GM18511 (cell line): ENCODE measurements at regions not wholly inside any gene's neighbourhood (a gene's known extent, or its start where the extent isn't known, plus 50 kb on each side); places are given as distances from the start of the nearest gene placed in this dataset.
A peak's percentile ranks its signal among the peaks of the same experiment; 100 is the strongest.

Experiments used
- ATAC-seq: cut with Tn5 transposase; IDR thresholded peaks from one replicate; pipeline ENCODE4 v1.9.1; 2021; ENCODE audit warnings: mild to moderate bottlenecking, moderate library complexity; ENCODE audit not compliant: unreplicated experiment

DNA sequence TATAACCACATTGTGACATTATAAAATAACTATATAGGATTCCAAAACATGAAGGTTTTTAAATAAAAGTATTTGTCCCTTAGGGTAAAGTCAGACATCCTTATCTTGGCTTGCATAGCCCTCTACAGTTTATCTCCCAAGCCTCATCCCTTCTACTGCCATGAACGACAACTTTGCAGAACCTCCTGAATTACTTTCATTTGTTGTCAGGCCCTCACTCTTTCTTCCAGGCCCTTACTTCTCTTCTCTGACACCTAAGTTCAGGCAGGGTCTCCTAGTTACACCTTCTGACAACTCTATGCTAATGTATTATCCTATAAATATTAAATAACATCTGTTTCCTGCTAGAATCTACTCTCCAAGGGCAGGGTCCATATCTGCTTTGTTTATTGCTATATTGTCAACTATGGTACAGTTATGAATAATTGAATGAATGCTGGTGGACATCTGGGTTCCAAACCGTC, 115.7 kb upstream of the MDM1 start:
- ATAC-seq: no peak

DNA sequence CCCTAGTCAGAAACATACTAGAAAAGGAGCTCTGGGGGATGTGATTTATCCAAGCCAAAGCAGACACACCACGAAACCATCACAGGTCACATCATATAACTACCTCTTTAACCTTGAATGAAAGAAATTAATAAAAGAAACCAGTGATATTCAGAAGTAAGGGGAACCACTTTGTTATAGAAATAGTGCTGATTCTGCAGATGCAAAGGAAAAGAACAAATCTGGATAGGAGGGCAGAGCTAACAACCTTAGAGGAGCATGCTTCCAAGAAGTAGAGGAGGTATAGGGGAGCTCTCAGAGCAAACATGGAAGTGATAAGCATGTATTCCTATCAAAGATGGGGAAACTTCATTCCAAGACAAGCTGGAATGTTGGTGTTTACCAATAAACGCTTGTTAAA, 117.0 kb upstream of the MDM1 start:
- ATAC-seq: no peak

DNA sequence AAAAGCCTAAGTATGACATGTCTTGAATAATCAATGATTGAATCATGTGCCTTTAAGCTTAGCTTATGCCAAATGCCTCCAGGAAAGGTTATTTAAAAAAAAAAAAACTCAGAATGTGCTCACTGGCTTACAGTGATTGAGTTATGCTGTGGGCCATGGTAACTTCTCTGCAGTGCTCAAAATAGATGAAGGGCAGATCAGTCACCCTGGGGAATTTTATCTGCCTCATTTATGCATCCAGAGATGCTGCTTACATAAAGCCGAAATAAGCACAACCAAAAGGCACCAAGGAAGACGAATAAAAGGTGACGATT, 118.7 kb upstream of the MDM1 start:
- ATAC-seq: no peak

GRCh38 chr12:68451261-68452077, 119.3 kb upstream of the MDM1 start:
- peak; percentile 76 for ATAC-seq

DNA sequence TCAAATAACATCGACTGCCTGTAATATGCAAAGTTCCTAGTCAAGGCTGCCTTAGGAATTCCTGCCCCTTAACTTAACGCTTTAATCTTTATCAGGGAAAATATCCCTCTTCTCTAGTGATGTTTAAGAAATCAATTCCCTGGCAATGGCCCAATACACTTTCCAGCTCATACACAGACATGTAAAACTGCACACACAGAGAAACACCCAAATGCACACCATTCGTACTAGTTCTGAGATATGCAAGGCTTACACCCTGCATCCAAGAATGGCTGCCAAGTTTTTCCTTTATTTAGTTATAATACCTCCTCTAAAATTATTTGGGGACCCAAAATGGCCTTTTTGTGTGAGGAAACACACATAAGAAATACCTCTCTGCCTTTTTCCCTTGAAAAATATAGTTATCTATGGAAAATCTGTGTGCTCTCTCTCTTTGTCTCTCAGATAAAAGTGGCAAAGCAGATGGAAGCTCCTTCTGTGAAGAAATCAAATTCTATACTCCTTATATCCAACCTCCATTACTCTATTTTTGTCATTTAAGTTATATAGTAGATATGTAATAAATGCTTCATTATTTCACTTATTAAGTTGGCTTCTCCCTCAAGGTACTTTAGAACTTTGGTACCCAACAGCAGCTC, 120.0 kb upstream of the MDM1 start:
- no peak for ATAC-seq

DNA sequence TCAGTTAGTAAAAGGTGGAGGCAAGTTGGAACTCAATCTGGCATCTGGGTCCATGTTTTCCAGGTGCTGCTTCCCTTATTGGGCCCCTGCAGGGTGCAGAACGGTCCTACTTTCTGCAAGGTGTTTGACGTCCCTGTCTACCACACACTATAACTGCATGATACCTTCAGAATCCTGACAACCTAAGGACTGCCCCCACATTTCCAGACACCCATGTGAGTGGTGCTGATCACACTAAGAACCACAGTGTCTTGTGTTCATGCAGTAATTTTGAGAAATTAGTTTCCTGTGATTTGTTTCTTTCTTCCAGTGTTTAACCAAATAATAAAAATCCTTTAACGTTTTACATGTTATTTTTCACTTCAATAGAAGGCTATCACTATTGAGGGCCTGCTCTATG, 121.1 kb upstream of the MDM1 start:
- no peak for ATAC-seq

- no peak for ATAC-seq
Observed at GRCh38 chr12:68453876-68454275, 121.7 kb upstream of the MDM1 start.

GRCh38 chr12:68454892-68455291, 122.7 kb upstream of the MDM1 start:
- ATAC-seq: no peak

- no peak for ATAC-seq
Observed at GRCh38 chr12:68455691-68456345, 123.7 kb upstream of the MDM1 start.

DNA sequence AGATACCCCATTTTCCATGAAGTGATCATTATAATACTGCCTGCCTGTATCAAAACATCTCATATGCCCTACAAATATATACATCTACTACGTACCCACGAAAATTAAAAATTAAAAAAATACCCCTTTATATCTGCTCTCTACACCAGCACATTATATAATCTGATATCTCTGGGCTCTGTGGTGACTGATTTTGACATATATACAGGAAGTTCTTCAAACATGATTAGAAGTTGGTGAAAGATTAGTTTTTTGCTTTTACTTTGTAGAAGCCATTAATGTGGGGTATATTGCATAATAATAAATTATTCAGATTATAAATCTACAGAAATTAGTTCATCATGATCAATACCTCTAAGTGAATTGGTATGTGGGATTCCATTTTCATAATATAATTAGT, 126.7 kb upstream of the MDM1 start:
- ATAC-seq: no peak

DNA sequence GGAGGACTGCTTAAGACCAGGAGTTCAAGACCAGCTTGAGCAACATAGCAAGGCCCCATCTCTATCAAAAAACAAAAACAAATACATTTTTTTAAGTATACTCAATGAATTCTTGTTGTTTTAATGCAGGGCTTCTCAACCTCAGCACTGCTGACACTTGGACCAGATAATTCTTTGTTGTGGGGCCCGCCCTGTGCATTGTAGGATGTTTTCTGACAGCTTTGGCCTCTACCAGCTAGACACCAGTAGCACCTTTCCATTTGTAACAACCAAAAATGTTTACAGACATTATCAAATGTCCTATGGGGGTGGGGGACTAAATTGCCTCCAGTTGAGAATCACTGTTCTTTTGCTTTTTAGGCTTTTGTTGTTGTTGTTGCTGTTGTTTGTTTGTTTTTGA, 128.1 kb upstream of the MDM1 start:
- ATAC-seq: no peak

DNA sequence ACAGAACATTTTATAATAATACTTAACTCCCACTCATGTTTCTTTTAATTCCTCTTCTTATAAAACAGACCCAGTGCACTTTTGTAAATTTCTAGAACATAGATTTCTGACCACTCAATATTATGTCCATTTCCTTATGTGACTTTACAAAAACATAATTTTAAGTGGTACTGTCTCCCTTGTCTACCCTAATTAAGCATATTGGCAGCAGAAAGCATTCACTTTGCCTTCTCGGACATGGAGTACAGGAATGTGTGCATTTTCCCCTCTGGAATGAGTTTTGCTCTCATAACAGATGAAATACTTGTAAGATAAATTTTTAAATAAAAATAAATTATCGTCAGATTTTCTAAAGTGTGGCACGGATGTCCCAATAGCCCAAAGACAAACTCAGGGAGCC, 129.5 kb upstream of the MDM1 start:
- ATAC-seq: no peak

DNA sequence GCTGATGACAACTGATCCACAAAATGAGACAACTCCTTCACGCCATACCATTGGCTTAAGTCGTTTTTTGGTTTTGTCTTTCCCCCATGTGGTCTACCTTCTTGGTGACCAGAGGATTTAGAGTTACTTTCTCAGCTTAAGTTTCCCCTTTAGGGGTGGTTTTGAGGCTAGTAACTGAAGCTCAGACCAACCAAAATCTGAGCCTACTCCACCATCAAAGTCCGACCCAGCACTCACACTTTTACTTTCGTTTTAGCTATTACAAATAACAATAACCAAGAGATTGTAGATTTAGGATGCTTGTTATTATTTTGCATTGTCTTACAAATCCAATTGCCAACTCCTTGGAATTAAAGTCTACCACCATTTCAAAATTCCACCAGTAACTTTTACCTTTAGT, 130.6 kb upstream of the MDM1 start:
- ATAC-seq: no peak

GRCh38 chr12:68465227-68465626, 133.1 kb upstream of the MDM1 start:
- ATAC-seq: no peak

GRCh38 chr12:68467514-68467913, 135.4 kb upstream of the MDM1 start:
- ATAC-seq: no peak

DNA sequence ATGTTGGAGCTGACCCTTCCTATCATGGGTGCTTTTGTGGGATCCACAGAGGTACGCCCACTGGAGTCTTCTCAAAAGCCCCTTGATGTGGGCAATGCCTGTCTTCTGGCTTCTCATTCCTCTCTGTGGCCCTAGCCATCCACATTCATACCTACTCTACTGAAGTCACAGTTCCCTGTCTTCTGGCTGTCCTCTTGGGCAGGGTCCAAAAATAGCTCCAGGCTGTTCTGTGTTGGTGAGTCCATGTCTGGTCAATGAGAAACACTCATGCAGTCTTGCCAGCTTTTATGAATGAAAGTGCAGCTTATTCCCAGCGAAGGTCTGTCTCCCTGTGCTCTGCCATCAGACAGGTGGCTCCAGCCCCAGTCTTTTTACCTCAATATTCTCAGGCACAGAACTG, 135.9 kb upstream of the MDM1 start:
- ATAC-seq: no peak

GRCh38 chr12:68469113-68469512, 137.0 kb upstream of the MDM1 start:
- ATAC-seq: no peak

GRCh38 chr12:68470664-68471328, 138.6 kb upstream of the MDM1 start:
- ATAC-seq: no peak

DNA sequence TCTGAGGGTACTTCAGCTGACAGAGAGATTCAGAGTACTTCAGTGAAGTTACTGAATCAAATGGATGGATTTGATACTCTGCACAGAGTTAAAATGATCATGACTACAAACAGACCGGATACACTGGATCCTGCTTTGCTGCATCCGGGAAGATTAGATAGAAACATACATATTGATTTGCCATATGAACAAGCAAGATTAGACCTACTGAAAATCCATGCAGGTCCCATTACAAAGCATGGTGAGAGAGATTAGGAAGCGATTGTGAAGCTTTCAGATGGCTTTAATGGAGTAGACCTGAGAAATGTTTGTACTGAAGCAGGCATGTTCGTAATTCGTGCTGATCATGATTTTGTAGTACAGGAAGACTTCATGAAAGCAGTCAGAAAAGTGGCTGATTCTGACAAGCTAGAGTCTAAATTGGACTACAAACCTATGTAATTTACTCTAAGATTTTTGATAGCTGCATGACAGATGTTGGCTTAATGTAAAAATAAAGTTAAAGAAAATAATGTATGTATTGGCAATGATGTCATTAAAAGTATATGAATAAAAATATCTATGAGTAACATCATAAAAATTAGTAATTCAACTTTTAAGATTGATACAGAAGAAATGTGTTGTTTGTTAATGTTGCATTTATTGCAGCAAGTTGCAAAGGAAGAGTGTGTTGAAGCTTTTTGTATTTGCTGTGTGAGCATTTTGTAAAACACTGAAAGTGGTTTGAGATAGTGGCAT, 136.1 kb upstream of the RAP1B start:
- no peak for ATAC-seq

DNA sequence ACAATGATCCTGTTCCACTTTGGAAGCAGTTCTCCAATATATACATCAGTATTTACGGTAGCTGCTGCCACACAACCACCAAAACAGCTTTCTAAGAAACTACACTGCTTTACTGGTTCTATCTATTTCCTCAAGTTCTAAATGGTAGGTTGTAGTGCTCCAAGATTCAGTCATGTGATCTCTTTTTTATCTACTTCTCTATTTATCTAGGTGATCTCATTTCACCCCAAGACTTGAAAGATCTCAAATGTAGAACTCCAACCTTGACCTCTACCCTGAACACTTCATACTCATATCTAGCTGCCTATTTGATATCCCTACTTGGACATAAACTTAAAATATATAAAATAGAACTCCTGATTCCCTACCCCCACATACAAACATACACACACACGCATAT, 133.9 kb upstream of the RAP1B start:
- ATAC-seq: no peak

DNA sequence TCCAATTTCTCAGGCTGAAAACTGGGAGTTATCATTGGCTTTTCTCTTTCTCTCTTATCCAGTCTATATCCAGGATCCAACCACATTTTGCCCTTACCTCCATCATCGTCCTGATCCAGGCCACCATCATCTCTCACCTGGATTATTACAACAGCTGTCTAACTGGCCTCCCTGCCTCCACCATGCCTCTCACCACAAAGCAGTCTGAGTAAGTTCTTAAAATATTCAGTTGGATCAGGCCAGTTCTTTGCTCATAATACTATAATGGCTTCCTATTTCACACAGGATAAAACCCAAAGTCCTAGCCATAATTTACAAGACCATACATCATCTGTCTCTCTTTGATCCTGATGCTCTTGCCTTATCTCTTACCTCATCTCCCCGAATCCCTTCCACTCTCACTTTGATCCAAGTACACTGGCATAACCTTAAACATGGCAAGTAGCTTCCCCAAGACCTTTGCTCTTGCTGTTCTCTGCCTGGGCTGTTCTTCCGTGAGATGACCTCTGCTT, 133.4 kb upstream of the RAP1B start:
- no peak for ATAC-seq
